K562 (cell line): ENCODE measurements at regions not wholly inside any gene's neighbourhood (a gene's known extent, or its start where the extent isn't known, plus 50 kb on each side); places are given as distances from the start of the nearest gene placed in this dataset.

Experiments
- CEBPB ChIP-seq: fragments of 450-650 bp; IDR thresholded peaks from 2 replicates; pipeline ENCODE4 v1.6.1; 2016; ENCODE audit warnings: missing genetic modification characterization, missing compliant biosample characterization
- EZH2 ChIP-seq: IDR thresholded peaks from 2 replicates; pipeline ENCODE4 v1.6.1; 2012; ENCODE audit warnings: low read depth, mild to moderate bottlenecking, inconsistent platforms, low read length, borderline replicate concordance
- MCM5 ChIP-seq: fragments of 450-650 bp; IDR thresholded peaks from 2 replicates; pipeline ENCODE4 v1.6.1; 2016; ENCODE audit warnings: low read depth
- MTF1 ChIP-seq: fragments of 250-450 bp; sonication (Bioruptor Pico); IDR thresholded peaks from 2 replicates; pipeline ENCODE4 v1.9.0; 2021; ENCODE audit warnings: moderate library complexity, mild to moderate bottlenecking, inconsistent platforms, borderline replicate concordance
- NFE2 ChIP-seq: IDR thresholded peaks from 2 replicates; pipeline ENCODE4 v1.6.1; 2014; ENCODE audit warnings: antibody characterized with exemption, low read depth
- POLR2AphosphoS5 ChIP-seq: IDR thresholded peaks from 2 replicates; pipeline ENCODE4 v1.6.1; 2011; ENCODE audit warnings: mild to moderate bottlenecking, low read depth, low read length, moderate library complexity; ENCODE audit not compliant: control insufficient read depth, insufficient read depth
- RAD51 ChIP-seq: fragments of 450-650 bp; IDR thresholded peaks from 2 replicates; pipeline ENCODE4 v1.7.1; 2016; ENCODE audit warnings: low read depth, mild to moderate bottlenecking, borderline replicate concordance
- SFPQ ChIP-seq: fragments of 200-400 bp; formaldehyde crosslinking; IDR thresholded peaks from 2 replicates; pipeline ENCODE4 v1.6.1; 2017; ENCODE audit warnings: mild to moderate bottlenecking, low read depth, low read length, moderate library complexity
- SIN3A ChIP-seq, 2 experiments: fragments of 150-350 bp in 1 of 2; IDR thresholded peaks; 2 replicates each; pipeline ENCODE4 v1.6.1; 2011 to 2016; ENCODE audit warnings: borderline replicate concordance in 2 of 2, low read depth in 2 of 2, low read length in 2 of 2, mild to moderate bottlenecking in 2 of 2, moderate library complexity in 2 of 2; ENCODE audit not compliant: control insufficient read depth in 1 of 2
- SMARCA5 ChIP-seq: fragments of 450-650 bp; IDR thresholded peaks from 2 replicates; pipeline ENCODE4 v1.6.1; 2016
- TF ChIP-seq, protein P1 (sequence below), 3 experiments: IDR thresholded peaks in 2 of 3; conservative IDR thresholded peaks in 1 of 3; 2 replicates each; pipeline ENCODE4 v1.5.1; 2011 to 2012; ENCODE audit warnings: low read length in 3 of 3, mild to moderate bottlenecking in 3 of 3, control low read depth in 2 of 3, improper control_type of control experiment in 1 of 3, inconsistent platforms in 1 of 3, low read depth in 1 of 3, mixed read lengths in 1 of 3, moderate library complexity in 1 of 3; ENCODE audit not compliant: insufficient read depth in 2 of 3
- TF ChIP-seq, protein P2 (sequence below), 2 experiments: IDR thresholded peaks; 2 replicates each; pipeline ENCODE4 v1.6.1; 2012; ENCODE audit warnings: improper control_type of control experiment in 2 of 2, low read depth in 2 of 2, low read length in 2 of 2, borderline replicate concordance in 1 of 2

- TF ChIP-seq, protein P1, sequence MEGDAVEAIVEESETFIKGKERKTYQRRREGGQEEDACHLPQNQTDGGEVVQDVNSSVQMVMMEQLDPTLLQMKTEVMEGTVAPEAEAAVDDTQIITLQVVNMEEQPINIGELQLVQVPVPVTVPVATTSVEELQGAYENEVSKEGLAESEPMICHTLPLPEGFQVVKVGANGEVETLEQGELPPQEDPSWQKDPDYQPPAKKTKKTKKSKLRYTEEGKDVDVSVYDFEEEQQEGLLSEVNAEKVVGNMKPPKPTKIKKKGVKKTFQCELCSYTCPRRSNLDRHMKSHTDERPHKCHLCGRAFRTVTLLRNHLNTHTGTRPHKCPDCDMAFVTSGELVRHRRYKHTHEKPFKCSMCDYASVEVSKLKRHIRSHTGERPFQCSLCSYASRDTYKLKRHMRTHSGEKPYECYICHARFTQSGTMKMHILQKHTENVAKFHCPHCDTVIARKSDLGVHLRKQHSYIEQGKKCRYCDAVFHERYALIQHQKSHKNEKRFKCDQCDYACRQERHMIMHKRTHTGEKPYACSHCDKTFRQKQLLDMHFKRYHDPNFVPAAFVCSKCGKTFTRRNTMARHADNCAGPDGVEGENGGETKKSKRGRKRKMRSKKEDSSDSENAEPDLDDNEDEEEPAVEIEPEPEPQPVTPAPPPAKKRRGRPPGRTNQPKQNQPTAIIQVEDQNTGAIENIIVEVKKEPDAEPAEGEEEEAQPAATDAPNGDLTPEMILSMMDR (IDR thresholded peaks at IDR 0.05 in 2 of 3, conservative IDR thresholded peaks at IDR 0.05 in 1 of 3; ENCODE audit: insufficient read depth in 2 of 3, low read depth in 1 of 3, low read length in 3 of 3), result no peak
- TF ChIP-seq EZH2 (no peak), SIN3A (IDR thresholded peaks at IDR 0.05; ENCODE audit: borderline replicate concordance in 2 of 2, control insufficient read depth in 1 of 2, low read depth in 2 of 2, low read length in 2 of 2) (no peak), MTF1 (CRISPR knock-in tag) (no peak), SFPQ (no peak), RAD51 (no peak), SMARCA5 (no peak), CEBPB (tag) (no peak), POLR2AphosphoS5 (no peak), MCM5 (no peak), NFE2 (no peak)
- TF ChIP-seq, protein P2, sequence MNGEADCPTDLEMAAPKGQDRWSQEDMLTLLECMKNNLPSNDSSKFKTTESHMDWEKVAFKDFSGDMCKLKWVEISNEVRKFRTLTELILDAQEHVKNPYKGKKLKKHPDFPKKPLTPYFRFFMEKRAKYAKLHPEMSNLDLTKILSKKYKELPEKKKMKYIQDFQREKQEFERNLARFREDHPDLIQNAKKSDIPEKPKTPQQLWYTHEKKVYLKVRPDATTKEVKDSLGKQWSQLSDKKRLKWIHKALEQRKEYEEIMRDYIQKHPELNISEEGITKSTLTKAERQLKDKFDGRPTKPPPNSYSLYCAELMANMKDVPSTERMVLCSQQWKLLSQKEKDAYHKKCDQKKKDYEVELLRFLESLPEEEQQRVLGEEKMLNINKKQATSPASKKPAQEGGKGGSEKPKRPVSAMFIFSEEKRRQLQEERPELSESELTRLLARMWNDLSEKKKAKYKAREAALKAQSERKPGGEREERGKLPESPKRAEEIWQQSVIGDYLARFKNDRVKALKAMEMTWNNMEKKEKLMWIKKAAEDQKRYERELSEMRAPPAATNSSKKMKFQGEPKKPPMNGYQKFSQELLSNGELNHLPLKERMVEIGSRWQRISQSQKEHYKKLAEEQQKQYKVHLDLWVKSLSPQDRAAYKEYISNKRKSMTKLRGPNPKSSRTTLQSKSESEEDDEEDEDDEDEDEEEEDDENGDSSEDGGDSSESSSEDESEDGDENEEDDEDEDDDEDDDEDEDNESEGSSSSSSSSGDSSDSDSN (IDR thresholded peaks at IDR 0.05; ENCODE audit: borderline replicate concordance in 1 of 2, low read depth in 2 of 2, low read length in 2 of 2), result no peak
These were observed 185.1 kb downstream of the DACT1 start for GRCh38 chr14:58822856-58823255.
